ENCODE measurements at regions not wholly inside any gene's neighbourhood (a gene's known extent, or its start where the extent isn't known, plus 50 kb on each side); places are given as distances from the start of the nearest gene placed in this dataset.
"Not testable (repeated sequence)": the region's sequence is repeated elsewhere in the genome, so short reads cannot be mapped to it uniquely, and the experiment has no call there.

DNA sequence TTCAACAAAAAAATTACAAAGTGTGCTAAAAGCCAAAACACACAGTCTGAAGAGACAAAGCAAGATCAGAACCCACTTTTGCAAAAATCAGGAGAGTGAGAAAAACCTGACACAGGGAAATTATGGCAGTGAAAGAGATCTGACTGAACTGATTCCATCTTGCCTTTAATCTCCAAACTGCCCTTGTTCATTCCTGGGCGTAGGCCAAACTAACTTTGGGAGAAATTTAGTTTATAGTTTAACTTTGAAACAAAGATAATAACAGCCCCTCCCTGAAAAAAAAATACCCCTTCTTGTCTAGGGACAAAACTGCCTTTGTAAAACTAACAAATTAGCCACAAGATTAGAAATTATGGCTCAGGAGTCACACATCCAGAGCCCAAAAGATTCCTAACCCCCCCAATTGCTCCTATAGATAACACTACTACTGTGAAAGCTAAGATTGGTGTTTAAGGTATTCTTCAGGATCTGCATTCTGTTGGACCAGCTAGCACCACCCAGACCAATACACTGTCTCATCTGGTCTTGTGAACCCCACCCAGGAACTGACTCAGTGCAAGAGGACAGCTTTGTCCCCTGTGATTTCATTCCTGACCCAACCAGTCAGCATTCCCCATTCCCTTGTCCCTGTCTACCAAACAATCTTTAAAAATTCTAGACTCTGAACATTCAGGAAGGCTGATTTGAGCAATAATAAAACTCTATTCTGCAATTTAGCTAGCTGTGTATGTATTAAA lies 226.1 kb upstream of the SH3BP4 start:
- DNase-seq, result no peak

- no peak for DNase-seq
Measured at GRCh38 chr2:234724850-234725249, 227.0 kb upstream of the SH3BP4 start.

GRCh38 chr2:234723400-234723799 lies 226.5 kb upstream of the ARL4C start:
- no peak for DNase-seq

- no peak for DNase-seq
Measured at GRCh38 chr2:234722176-234722575, 225.3 kb upstream of the ARL4C start.

DNA sequence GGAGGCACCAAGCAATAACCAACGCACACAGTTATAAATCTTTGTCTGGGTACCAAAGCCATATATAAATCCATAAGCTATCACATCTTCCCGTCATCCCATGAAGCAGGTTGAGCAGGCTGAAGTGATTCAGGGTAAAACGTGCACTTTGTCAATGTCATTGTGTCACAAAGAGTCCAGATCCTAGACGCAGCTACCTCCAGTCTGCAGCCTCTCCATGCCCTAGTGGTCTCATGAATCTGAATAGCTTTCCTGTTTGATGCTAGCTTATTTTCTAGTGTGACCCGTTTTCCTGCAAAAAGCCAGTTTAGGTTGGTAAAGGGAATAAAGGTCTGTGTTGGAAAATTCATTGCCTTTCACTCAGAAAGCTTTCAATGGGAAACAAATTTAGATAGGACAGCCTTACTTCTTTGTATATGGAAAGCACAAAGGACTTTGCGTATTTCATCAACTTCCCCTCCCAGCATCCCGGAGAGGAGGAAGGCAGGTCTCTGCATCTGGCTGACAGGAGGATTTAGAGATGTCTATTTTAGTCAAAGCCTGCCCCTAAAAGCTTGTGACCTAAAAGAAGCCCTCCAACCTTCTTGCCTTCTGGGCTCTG lies 222.3 kb upstream of the ARL4C start:
- DNase-seq, result no peak

GRCh38 chr2:234716271-234716670 lies 219.4 kb upstream of the ARL4C start:
- no peak for DNase-seq

- DNase-seq, result no peak
Measured at GRCh38 chr2:234715671-234716250, 218.9 kb upstream of the ARL4C start.

DNA sequence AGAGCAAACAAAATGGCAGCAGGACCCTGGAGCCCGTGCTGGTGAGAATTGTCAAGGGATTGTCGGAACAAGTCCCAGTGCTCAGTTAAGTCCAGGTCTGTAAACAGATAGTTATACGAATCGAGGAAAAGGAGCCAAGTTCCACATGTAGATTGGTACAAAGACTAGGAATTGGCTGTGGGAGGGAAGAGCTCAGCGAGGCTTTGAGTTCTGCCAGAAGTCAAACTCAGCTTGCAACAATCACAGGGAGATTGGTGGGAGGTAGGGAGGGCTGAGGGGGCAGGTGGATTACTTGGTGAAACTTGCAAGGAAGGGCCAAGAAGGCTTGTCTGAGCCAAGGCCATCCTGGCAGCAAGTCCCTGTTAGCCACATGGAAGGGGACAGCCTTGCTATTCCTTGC lies 217.8 kb upstream of the ARL4C start:
- DNase-seq, result no peak

DNA sequence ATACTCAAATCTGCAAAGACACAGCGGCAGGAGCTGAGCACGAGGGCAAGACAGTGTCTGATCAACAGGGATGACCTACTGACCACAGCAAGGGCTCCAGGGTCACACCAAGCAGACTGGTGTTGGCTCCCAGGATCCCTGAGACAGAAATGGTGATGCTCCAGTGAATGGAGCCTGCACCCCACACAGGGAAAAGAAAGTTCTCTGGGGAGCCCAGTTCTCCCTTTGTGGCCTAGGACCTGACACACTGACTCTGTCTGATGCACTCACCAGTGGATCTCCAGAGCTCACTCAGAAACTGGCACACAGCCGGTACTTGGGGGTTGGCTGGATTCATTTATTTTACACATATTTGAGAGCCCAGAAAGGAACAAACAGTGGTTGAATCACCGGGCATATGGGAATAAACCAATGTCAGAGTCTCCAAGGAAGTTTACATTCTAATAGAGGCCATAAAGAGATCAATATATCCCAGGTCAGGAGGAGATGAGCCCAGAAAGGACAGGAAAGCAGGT lies 215.6 kb upstream of the ARL4C start:
- no peak for DNase-seq

GRCh38 chr2:234711308-234711707 lies 214.4 kb upstream of the ARL4C start:
- DNase-seq, result no peak

DNA sequence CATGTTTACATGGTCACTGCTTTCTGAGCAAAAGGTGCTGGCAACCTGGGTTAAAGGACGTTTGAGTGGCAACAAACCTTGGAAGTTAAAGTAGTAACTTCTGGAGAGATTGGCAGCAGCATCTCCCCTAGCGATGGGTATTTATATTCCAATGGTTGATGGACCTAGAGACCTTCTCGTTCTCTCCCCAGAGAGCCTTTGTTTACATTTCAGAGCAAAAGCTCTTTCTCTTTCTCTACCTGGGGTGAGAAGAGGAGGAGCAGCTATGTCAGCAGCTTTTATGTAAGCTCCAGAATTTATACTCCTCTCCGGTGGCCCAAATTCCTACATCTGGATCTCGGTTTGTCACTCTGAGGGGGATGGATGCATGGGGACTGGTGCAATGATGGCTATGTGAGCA lies 213.7 kb upstream of the ARL4C start:
- no peak for DNase-seq

GRCh38 chr2:234710066-234710465 lies 213.2 kb upstream of the ARL4C start:
- no peak for DNase-seq

DNA sequence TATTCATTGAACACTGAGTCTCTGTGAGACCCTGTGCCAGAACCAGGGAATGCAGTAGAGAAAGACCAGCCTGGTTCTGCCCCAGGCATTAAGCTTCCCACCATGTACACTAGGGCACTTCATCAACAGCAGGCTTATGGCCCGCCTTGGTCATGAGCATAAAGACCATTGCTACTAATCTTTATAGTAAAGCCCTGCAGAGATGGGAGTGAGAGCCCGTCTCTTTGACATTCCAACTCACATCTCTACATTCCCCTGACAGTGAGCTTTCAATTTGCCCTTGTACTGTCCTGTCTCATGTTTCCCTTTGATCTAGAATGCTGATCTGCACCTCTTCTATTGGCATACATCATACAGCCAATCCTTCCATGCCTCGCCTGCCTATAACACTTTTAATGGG lies 211.8 kb upstream of the ARL4C start:
- DNase-seq, result no peak

DNA sequence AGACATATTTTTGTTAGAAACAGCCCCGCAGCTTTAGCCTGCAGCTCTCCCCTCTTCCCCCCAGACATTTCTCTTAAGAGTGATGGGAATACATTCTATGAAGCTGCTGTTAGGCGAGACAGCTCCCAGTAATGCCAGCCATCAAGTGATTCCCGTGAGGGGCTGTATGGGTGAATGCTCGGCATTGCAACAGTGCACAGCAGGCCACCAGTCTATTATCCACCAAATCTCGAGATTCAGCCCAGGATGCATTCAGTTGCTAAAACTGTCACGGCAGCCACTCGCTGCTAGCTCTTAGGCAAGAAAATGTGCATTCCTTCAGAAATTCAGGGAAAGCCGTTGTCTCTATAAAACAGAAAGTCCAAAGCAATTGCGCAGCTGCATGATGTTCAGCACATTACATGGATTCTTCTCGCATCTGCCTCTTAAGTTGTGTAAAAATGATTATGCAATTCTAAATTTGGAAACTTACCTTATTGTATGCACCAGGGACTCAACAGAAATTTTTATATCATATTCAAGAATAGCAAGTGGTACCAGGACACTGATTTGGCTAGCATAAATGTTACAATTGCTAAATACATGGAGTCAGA lies 211.3 kb upstream of the ARL4C start:
- DNase-seq, result peak in 2 of 56 donors; percentile 3 to 11

DNA sequence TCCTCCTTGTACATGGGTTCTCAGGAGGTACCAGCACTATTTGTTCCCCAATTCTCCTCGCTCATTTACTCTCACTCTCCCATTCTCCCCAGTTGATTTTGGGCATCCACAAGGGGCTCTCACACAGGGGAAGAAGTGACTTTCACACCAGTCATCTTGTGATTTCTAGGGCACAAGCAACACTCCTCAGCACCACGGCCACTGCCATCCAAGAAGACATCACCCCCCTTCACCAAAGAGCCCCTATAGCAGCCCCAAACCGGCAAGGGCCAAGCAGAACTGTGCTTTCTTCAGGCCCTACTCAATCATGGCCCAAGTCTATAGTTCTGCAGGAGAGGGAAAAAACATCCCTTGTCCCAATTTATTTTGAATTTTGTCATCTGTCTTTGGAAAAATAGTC lies 209.2 kb upstream of the ARL4C start:
- DNase-seq, result no peak

DNA sequence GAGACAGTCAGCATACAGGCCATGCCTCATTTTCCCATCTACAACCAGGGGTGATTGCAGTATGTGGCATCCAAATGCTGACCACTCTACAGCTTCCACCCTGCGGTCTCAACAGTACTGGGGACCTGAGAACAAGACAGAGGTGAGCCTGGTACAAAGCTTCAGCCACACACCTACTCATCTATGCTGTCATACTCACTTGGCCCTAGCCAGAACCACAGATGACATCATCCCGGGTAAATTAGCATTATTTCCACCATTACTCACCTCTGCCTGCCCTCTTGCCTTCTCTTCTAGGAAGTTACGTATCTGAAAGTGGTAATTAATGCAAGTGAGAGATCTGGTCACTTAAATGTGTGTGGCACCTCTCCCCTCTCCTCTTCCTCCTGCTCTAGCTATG lies 208.2 kb upstream of the ARL4C start:
- DNase-seq, result no peak

DNA sequence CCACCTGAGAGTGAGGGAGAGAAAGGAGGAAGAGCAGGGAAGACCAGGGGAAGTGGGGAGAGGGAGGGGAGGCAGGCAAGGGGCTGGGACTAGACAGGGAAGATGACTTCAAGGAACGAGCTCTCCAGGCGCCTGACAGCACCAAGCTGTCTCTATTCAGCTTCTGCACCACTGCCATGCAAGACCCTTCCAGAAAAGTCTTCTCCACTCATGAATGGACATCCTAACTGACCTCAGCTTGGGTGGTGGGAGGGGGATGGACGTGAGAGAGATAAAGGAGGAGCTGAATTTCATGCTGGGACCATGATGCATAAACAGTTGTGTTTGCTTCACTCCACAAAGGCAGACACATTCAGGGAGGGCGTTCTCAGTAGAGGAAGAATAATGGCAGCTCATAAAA lies 206.4 kb upstream of the ARL4C start:
- no peak for DNase-seq

GRCh38 chr2:234702731-234703225 lies 205.9 kb upstream of the ARL4C start:
- DNase-seq, result no peak

- no peak for DNase-seq
Measured at GRCh38 chr2:234701841-234702240, 205.0 kb upstream of the ARL4C start.

DNA sequence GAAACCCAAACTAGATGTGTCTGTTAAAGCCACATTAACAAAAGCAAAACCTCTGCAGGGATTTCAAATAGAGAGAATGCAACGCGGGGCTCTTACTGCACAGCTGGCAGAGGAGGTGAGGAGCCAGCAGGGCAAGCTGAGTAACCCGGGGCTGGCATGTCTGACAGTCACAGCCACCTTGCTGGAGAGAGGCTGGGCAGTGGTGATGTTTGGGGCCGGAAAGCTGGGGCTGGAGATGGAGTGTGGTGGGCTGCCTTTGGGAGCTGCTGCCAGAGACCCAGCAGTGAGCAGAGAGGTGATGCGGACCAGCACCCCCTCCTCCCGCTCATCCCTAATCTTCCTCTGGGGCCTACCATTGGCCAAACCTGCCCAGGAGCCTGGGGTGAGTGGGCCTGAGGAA lies 204.5 kb upstream of the ARL4C start:
- no peak for DNase-seq

- DNase-seq, result no peak
Measured at GRCh38 chr2:234699456-234699855, 202.6 kb upstream of the ARL4C start.

GRCh38 chr2:234697300-234697876 lies 200.5 kb upstream of the ARL4C start:
- not testable (repeated sequence) for DNase-seq
